GM23338 (cell line): ENCODE measurements at regions not wholly inside any gene's neighbourhood (a gene's known extent, or its start where the extent isn't known, plus 50 kb on each side); places are given as distances from the start of the nearest gene placed in this dataset.

Experiments used
- ATAC-seq: fragments of 200-7000 bp; cut with Tn5 transposase; 3 replicates; pipeline ENCODE4 v1.9.1; 2020
- DNase-seq: peaks from one replicate; pipeline ENCODE4 v3.0.0-alpha.2; 2015; ENCODE audit warnings: low spot score
- H2AFZ ChIP-seq: fragments of 200-600 bp; sonication (generic); 2 replicates; pipeline ENCODE4 v1.8.0; 2016; ENCODE audit warnings: antibody characterized with exemption, mild to moderate bottlenecking, moderate library complexity
- H3F3A ChIP-seq: fragments of 200-600 bp; sonication (generic); replicated peaks from 2 replicates; pipeline ENCODE4 v1.8.0; 2017; ENCODE audit warnings: antibody characterized with exemption, mixed run types, low read depth
- H3K27ac ChIP-seq: fragments of 200-600 bp; sonication (generic); 2 replicates; pipeline ENCODE4 v1.6.1; 2016; ENCODE audit warnings: low read depth
- H3K27me3 ChIP-seq: fragments of 200-600 bp; sonication (generic); 2 replicates; pipeline ENCODE4 v1.8.0; 2016; ENCODE audit warnings: mild to moderate bottlenecking, mixed run types, moderate library complexity; ENCODE audit not compliant: insufficient read depth
- H3K36me3 ChIP-seq: fragments of 200-600 bp; sonication (generic); 2 replicates; pipeline ENCODE4 v1.8.0; 2016; ENCODE audit warnings: mild to moderate bottlenecking; ENCODE audit not compliant: insufficient read depth
- H3K4me1 ChIP-seq: fragments of 200-600 bp; sonication (generic); 2 replicates; pipeline ENCODE4 v1.8.0; 2016; ENCODE audit warnings: mild to moderate bottlenecking, moderate library complexity; ENCODE audit not compliant: insufficient read depth
- H3K4me2 ChIP-seq: fragments of 200-600 bp; sonication (generic); 2 replicates; pipeline ENCODE4 v1.7.1; 2017; ENCODE audit warnings: mixed run types
- H3K4me3 ChIP-seq: fragments of 200-600 bp; sonication (generic); 2 replicates; pipeline ENCODE4 v1.6.1; 2016; ENCODE audit warnings: mixed run types
- H3K79me2 ChIP-seq: fragments of 200-600 bp; sonication (generic); replicated peaks from 2 replicates; pipeline ENCODE4 v1.8.0; 2017; ENCODE audit warnings: mild to moderate bottlenecking; ENCODE audit not compliant: insufficient read depth
- H3K9me2 ChIP-seq: fragments of 200-600 bp; sonication (generic); 2 replicates; pipeline ENCODE4 v1.8.0; 2017; ENCODE audit not compliant: insufficient read depth
- H4K20me1 ChIP-seq: fragments of 200-600 bp; sonication (generic); replicated peaks from 2 replicates; pipeline ENCODE4 v1.8.0; 2017; ENCODE audit warnings: mild to moderate bottlenecking; ENCODE audit not compliant: insufficient read depth
- H3K27ac Mint-ChIP-seq: 2 replicates; pipeline ENCODE4 v1.8.0; 2020; ENCODE audit warnings: inconsistent platforms, mild to moderate bottlenecking, moderate library complexity, mixed read lengths
- H3K27me3 Mint-ChIP-seq: 3 replicates; pipeline ENCODE4 v1.8.0; 2022; ENCODE audit warnings: low read depth, mild to moderate bottlenecking, moderate library complexity, mixed read lengths, inconsistent platforms; ENCODE audit not compliant: insufficient read depth, poor library complexity
- H3K36me3 Mint-ChIP-seq: 3 replicates; pipeline ENCODE4 v1.8.0; 2021; ENCODE audit warnings: low read depth, mild to moderate bottlenecking, inconsistent platforms, moderate library complexity, mixed read lengths
- H3K4me1 Mint-ChIP-seq: 3 replicates; pipeline ENCODE4 v1.8.0; 2020; ENCODE audit warnings: mild to moderate bottlenecking, inconsistent platforms, mixed read lengths
- H3K4me3 Mint-ChIP-seq: 3 replicates; pipeline ENCODE4 v1.8.0; 2021; ENCODE audit warnings: moderate library complexity, mild to moderate bottlenecking, inconsistent platforms, mixed read lengths
- H3K9me3 Mint-ChIP-seq: 3 replicates; pipeline ENCODE4 v1.8.0; 2020; ENCODE audit warnings: moderate library complexity, mild to moderate bottlenecking, inconsistent platforms, mixed read lengths
- CREB1 ChIP-seq: fragments of 250-450 bp; sonication (Bioruptor Pico); IDR thresholded peaks from 2 replicates; pipeline ENCODE4 v1.5.0; 2020; ENCODE audit warnings: low read depth, mild to moderate bottlenecking, moderate library complexity
- EZH2 ChIP-seq: fragments of 200-600 bp; sonication (generic); IDR thresholded peaks from one replicate; pipeline ENCODE4 v1.8.0; 2017; ENCODE audit warnings: antibody characterized with exemption, mild to moderate bottlenecking, low read depth; ENCODE audit not compliant: unreplicated experiment
- EZH2phosphoT487 ChIP-seq: fragments of 200-600 bp; sonication (generic); IDR thresholded peaks from one replicate; pipeline ENCODE4 v1.8.1; 2018; ENCODE audit warnings: antibody characterized with exemption; ENCODE audit not compliant: unreplicated experiment
- NANOG ChIP-seq: IDR thresholded peaks from 2 replicates; pipeline ENCODE4 v1.6.1; 2016; ENCODE audit warnings: antibody characterized with exemption, borderline replicate concordance
- POLR2AphosphoS5 ChIP-seq: IDR thresholded peaks from 2 replicates; pipeline ENCODE4 v1.6.1; 2016; ENCODE audit warnings: antibody characterized with exemption, low read depth
- ZNF114 ChIP-seq: fragments of 250-450 bp; sonication (Bioruptor Pico); IDR thresholded peaks from 2 replicates; pipeline ENCODE4 v1.5.0; 2020; ENCODE audit warnings: mild to moderate bottlenecking, moderate library complexity
- ZNF331 ChIP-seq: fragments of 250-450 bp; sonication (Bioruptor Pico); IDR thresholded peaks from 2 replicates; pipeline ENCODE4 v1.5.0; 2020; ENCODE audit warnings: low read depth, mild to moderate bottlenecking, moderate library complexity
- TF ChIP-seq, protein P1 (sequence below): fragments of 250-450 bp; sonication (Bioruptor Pico); IDR thresholded peaks from 2 replicates; pipeline ENCODE4 v1.5.0; 2020; ENCODE audit warnings: mild to moderate bottlenecking, moderate library complexity

- DNase-seq (no peak), ATAC-seq (no peak)
- H4K20me1 ChIP-seq = no peaks in the 10 kb centered on the region
- H3K36me3 ChIP-seq = no peaks in the 10 kb centered on the region
- no peaks in the 10 kb centered on the region for H3K9me2 ChIP-seq
- TF ChIP-seq EZH2 (no peak), ZNF114 (CRISPR knock-in tag) (no peak), NANOG (no peak), CREB1 (CRISPR knock-in tag) (no peak), EZH2phosphoT487 (no peak), ZNF331 (no peak), POLR2AphosphoS5 (no peak)
- TF ChIP-seq, protein P1, sequence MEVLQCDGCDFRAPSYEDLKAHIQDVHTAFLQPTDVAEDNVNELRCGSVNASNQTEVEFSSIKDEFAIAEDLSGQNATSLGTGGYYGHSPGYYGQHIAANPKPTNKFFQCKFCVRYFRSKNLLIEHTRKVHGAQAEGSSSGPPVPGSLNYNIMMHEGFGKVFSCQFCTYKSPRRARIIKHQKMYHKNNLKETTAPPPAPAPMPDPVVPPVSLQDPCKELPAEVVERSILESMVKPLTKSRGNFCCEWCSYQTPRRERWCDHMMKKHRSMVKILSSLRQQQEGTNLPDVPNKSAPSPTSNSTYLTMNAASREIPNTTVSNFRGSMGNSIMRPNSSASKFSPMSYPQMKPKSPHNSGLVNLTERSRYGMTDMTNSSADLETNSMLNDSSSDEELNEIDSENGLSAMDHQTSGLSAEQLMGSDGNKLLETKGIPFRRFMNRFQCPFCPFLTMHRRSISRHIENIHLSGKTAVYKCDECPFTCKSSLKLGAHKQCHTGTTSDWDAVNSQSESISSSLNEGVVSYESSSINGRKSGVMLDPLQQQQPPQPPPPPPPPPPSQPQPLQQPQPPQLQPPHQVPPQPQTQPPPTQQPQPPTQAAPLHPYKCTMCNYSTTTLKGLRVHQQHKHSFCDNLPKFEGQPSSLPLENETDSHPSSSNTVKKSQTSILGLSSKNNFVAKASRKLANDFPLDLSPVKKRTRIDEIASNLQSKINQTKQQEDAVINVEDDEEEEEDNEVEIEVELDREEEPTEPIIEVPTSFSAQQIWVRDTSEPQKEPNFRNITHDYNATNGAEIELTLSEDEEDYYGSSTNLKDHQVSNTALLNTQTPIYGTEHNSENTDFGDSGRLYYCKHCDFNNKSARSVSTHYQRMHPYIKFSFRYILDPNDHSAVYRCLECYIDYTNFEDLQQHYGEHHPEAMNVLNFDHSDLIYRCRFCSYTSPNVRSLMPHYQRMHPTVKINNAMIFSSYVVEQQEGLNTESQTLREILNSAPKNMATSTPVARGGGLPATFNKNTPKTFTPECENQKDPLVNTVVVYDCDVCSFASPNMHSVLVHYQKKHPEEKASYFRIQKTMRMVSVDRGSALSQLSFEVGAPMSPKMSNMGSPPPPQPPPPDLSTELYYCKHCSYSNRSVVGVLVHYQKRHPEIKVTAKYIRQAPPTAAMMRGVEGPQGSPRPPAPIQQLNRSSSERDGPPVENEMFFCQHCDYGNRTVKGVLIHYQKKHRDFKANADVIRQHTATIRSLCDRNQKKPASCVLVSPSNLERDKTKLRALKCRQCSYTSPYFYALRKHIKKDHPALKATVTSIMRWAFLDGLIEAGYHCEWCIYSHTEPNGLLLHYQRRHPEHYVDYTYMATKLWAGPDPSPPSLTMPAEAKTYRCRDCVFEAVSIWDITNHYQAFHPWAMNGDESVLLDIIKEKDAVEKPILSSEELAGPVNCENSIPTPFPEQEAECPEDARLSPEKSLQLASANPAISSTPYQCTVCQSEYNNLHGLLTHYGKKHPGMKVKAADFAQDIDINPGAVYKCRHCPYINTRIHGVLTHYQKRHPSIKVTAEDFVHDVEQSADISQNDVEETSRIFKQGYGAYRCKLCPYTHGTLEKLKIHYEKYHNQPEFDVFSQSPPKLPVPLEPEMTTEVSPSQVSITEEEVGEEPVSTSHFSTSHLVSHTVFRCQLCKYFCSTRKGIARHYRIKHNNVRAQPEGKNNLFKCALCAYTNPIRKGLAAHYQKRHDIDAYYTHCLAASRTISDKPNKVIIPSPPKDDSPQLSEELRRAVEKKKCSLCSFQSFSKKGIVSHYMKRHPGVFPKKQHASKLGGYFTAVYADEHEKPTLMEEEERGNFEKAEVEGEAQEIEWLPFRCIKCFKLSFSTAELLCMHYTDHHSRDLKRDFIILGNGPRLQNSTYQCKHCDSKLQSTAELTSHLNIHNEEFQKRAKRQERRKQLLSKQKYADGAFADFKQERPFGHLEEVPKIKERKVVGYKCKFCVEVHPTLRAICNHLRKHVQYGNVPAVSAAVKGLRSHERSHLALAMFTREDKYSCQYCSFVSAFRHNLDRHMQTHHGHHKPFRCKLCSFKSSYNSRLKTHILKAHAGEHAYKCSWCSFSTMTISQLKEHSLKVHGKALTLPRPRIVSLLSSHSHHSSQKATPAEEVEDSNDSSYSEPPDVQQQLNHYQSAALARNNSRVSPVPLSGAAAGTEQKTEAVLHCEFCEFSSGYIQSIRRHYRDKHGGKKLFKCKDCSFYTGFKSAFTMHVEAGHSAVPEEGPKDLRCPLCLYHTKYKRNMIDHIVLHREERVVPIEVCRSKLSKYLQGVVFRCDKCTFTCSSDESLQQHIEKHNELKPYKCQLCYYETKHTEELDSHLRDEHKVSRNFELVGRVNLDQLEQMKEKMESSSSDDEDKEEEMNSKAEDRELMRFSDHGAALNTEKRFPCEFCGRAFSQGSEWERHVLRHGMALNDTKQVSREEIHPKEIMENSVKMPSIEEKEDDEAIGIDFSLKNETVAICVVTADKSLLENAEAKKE (CRISPR knock-in tag) = no peak
- H2AFZ ChIP-seq = no peak overlapping the region
- Mint-ChIP-seq H3K27ac (no peak overlapping the region), H3K27me3 (no peaks in the 10 kb centered on the region), H3K9me3 (no peaks in the 10 kb centered on the region), H3K36me3 (no peaks in the 10 kb centered on the region), H3K4me1 (no peaks in the 10 kb centered on the region; the same call in 2 of the 3 replicates), H3K4me3 (no peak overlapping the region)
- H3K27me3 ChIP-seq = no peaks in the 10 kb centered on the region
- H3F3A ChIP-seq = no peaks in the 10 kb centered on the region
- H3K4me1 ChIP-seq = no peaks in the 10 kb centered on the region
- H3K4me2 ChIP-seq = no peak overlapping the region
- H3K79me2 ChIP-seq = no peaks in the 10 kb centered on the region
- H3K27ac ChIP-seq = no peak overlapping the region
- no peak overlapping the region for H3K4me3 ChIP-seq
These were observed 112.9 kb upstream of the ACTBL2 start for GRCh38 chr5:57595523-57595991.
